GM12872 (cell line): ENCODE measurements at regions not wholly inside any gene's neighbourhood (a gene's known extent, or its start where the extent isn't known, plus 50 kb on each side); places are given as distances from the start of the nearest gene placed in this dataset.

Source experiments
- CTCF ChIP-seq: IDR thresholded peaks from 3 replicates; pipeline ENCODE4 v1.5.1; 2011; ENCODE audit warnings: low read depth, mild to moderate bottlenecking, low read length, moderate library complexity; ENCODE audit not compliant: insufficient read depth

- no peak for TF ChIP-seq CTCF
Observed at GRCh38 chr22:27578937-27579617, 222.5 kb downstream of the MN1 start.

- no peak for TF ChIP-seq CTCF
Observed at GRCh38 chr22:27580311-27580897, 221.2 kb downstream of the MN1 start.

- no peak for TF ChIP-seq CTCF
Observed at GRCh38 chr22:27581236-27581635, 220.3 kb downstream of the MN1 start.

GRCh38 chr22:27581688-27582087, 219.9 kb downstream of the MN1 start:
- TF ChIP-seq CTCF, result no peak

GRCh38 chr22:27583856-27584255, 217.7 kb downstream of the MN1 start:
- no peak for TF ChIP-seq CTCF

- TF ChIP-seq CTCF, result no peak
Observed at GRCh38 chr22:27585141-27585540, 216.4 kb downstream of the MN1 start.

GRCh38 chr22:27588268-27588667, 213.3 kb downstream of the MN1 start:
- no peak for TF ChIP-seq CTCF
